HEK293T (cell line): ENCODE measurements at regions not wholly inside any gene's neighbourhood (a gene's known extent, or its start where the extent isn't known, plus 50 kb on each side); places are given as distances from the start of the nearest gene placed in this dataset.

Experiments used
- BHLHE40 ChIP-seq: fragments of 450-650 bp; IDR thresholded peaks from 2 replicates; pipeline ENCODE4 v1.6.1; 2016; ENCODE audit warnings: mild to moderate bottlenecking, moderate library complexity, borderline replicate concordance
- CTBP1 ChIP-seq: fragments of 450-650 bp; IDR thresholded peaks from 2 replicates; pipeline ENCODE4 v1.6.1; 2016; ENCODE audit warnings: borderline replicate concordance
- ELF4 ChIP-seq: fragments of 450-650 bp; IDR thresholded peaks from 2 replicates; pipeline ENCODE4 v1.6.1; 2017; ENCODE audit warnings: antibody characterized with exemption
- FOXA1 ChIP-seq: fragments of 450-650 bp; IDR thresholded peaks from 2 replicates; pipeline ENCODE4 v1.6.1; 2016; ENCODE audit warnings: mild to moderate bottlenecking

DNA sequence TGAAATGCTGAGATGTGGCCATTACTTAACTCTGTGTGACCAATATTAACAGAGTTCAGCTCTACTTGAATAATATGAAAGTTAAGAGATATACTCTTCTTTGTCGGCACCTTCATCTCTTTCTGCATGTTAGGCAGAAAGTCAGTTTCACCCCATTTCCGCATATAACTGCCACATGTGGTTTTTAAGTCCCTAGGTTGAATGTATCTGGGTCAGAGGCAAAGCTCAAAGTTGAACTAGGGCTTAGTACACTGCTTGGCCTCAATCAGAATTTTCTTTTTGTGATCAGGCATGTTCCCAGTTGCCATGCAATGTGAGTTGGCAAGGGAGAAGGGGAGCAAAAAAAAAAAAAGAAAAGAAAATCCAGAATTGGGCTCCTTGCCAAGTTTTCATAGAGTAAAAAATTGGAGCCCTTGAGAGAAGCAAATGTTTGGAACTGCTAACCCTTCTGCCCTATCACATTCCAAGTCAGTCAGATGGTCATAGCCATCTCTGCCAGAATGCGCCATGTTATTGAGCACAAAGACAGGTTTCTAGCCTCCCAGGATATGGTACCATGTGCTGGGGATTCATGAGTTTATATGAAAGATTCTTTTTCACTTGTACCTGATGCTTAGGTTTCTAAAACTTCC lies 251.2 kb upstream of the RORB start:
- TF ChIP-seq CTBP1 (no peak), ELF4 (no peak), FOXA1 (no peak), BHLHE40 (no peak)
